GM23338 (cell line): ENCODE measurements at regions not wholly inside any gene's neighbourhood (a gene's known extent, or its start where the extent isn't known, plus 50 kb on each side); places are given as distances from the start of the nearest gene placed in this dataset.

Experiments
- ATAC-seq: fragments of 200-7000 bp; cut with Tn5 transposase; 3 replicates; pipeline ENCODE4 v1.9.1; 2020
- DNase-seq: peaks from one replicate; pipeline ENCODE4 v3.0.0-alpha.2; 2015; ENCODE audit warnings: low spot score
- H2AFZ ChIP-seq: fragments of 200-600 bp; sonication (generic); 2 replicates; pipeline ENCODE4 v1.8.0; 2016; ENCODE audit warnings: antibody characterized with exemption, mild to moderate bottlenecking, moderate library complexity
- H3F3A ChIP-seq: fragments of 200-600 bp; sonication (generic); replicated peaks from 2 replicates; pipeline ENCODE4 v1.8.0; 2017; ENCODE audit warnings: antibody characterized with exemption, mixed run types, low read depth
- H3K27ac ChIP-seq: fragments of 200-600 bp; sonication (generic); 2 replicates; pipeline ENCODE4 v1.6.1; 2016; ENCODE audit warnings: low read depth
- H3K27me3 ChIP-seq: fragments of 200-600 bp; sonication (generic); 2 replicates; pipeline ENCODE4 v1.8.0; 2016; ENCODE audit warnings: mild to moderate bottlenecking, mixed run types, moderate library complexity; ENCODE audit not compliant: insufficient read depth
- H3K36me3 ChIP-seq: fragments of 200-600 bp; sonication (generic); 2 replicates; pipeline ENCODE4 v1.8.0; 2016; ENCODE audit warnings: mild to moderate bottlenecking; ENCODE audit not compliant: insufficient read depth
- H3K4me1 ChIP-seq: fragments of 200-600 bp; sonication (generic); 2 replicates; pipeline ENCODE4 v1.8.0; 2016; ENCODE audit warnings: mild to moderate bottlenecking, moderate library complexity; ENCODE audit not compliant: insufficient read depth
- H3K4me2 ChIP-seq: fragments of 200-600 bp; sonication (generic); 2 replicates; pipeline ENCODE4 v1.7.1; 2017; ENCODE audit warnings: mixed run types
- H3K4me3 ChIP-seq: fragments of 200-600 bp; sonication (generic); 2 replicates; pipeline ENCODE4 v1.6.1; 2016; ENCODE audit warnings: mixed run types
- H3K79me2 ChIP-seq: fragments of 200-600 bp; sonication (generic); replicated peaks from 2 replicates; pipeline ENCODE4 v1.8.0; 2017; ENCODE audit warnings: mild to moderate bottlenecking; ENCODE audit not compliant: insufficient read depth
- H3K9me2 ChIP-seq: fragments of 200-600 bp; sonication (generic); 2 replicates; pipeline ENCODE4 v1.8.0; 2017; ENCODE audit not compliant: insufficient read depth
- H4K20me1 ChIP-seq: fragments of 200-600 bp; sonication (generic); replicated peaks from 2 replicates; pipeline ENCODE4 v1.8.0; 2017; ENCODE audit warnings: mild to moderate bottlenecking; ENCODE audit not compliant: insufficient read depth
- H3K27ac Mint-ChIP-seq: 2 replicates; pipeline ENCODE4 v1.8.0; 2020; ENCODE audit warnings: inconsistent platforms, mild to moderate bottlenecking, moderate library complexity, mixed read lengths
- H3K27me3 Mint-ChIP-seq: 3 replicates; pipeline ENCODE4 v1.8.0; 2022; ENCODE audit warnings: low read depth, mild to moderate bottlenecking, moderate library complexity, mixed read lengths, inconsistent platforms; ENCODE audit not compliant: insufficient read depth, poor library complexity
- H3K36me3 Mint-ChIP-seq: 3 replicates; pipeline ENCODE4 v1.8.0; 2021; ENCODE audit warnings: low read depth, mild to moderate bottlenecking, inconsistent platforms, moderate library complexity, mixed read lengths
- H3K4me1 Mint-ChIP-seq: 3 replicates; pipeline ENCODE4 v1.8.0; 2020; ENCODE audit warnings: mild to moderate bottlenecking, inconsistent platforms, mixed read lengths
- H3K4me3 Mint-ChIP-seq: 3 replicates; pipeline ENCODE4 v1.8.0; 2021; ENCODE audit warnings: moderate library complexity, mild to moderate bottlenecking, inconsistent platforms, mixed read lengths
- H3K9me3 Mint-ChIP-seq: 3 replicates; pipeline ENCODE4 v1.8.0; 2020; ENCODE audit warnings: moderate library complexity, mild to moderate bottlenecking, inconsistent platforms, mixed read lengths
- CREB1 ChIP-seq: fragments of 250-450 bp; sonication (Bioruptor Pico); IDR thresholded peaks from 2 replicates; pipeline ENCODE4 v1.5.0; 2020; ENCODE audit warnings: low read depth, mild to moderate bottlenecking, moderate library complexity
- ETS1 ChIP-seq: IDR thresholded peaks from 2 replicates; pipeline ENCODE4 v1.6.1; 2016; ENCODE audit warnings: antibody characterized with exemption
- EZH2 ChIP-seq: fragments of 200-600 bp; sonication (generic); IDR thresholded peaks from one replicate; pipeline ENCODE4 v1.8.0; 2017; ENCODE audit warnings: antibody characterized with exemption, mild to moderate bottlenecking, low read depth; ENCODE audit not compliant: unreplicated experiment
- EZH2phosphoT487 ChIP-seq: fragments of 200-600 bp; sonication (generic); IDR thresholded peaks from one replicate; pipeline ENCODE4 v1.8.1; 2018; ENCODE audit warnings: antibody characterized with exemption; ENCODE audit not compliant: unreplicated experiment
- JUNB ChIP-seq: IDR thresholded peaks from one replicate; pipeline ENCODE4 v1.6.1; 2016; ENCODE audit warnings: antibody characterized with exemption; ENCODE audit not compliant: unreplicated experiment
- NANOG ChIP-seq: IDR thresholded peaks from 2 replicates; pipeline ENCODE4 v1.6.1; 2016; ENCODE audit warnings: antibody characterized with exemption, borderline replicate concordance
- STAT1 ChIP-seq: IDR thresholded peaks from one replicate; pipeline ENCODE4 v1.6.1; 2016; ENCODE audit warnings: antibody characterized with exemption; ENCODE audit not compliant: unreplicated experiment
- ZNF114 ChIP-seq: fragments of 250-450 bp; sonication (Bioruptor Pico); IDR thresholded peaks from 2 replicates; pipeline ENCODE4 v1.5.0; 2020; ENCODE audit warnings: mild to moderate bottlenecking, moderate library complexity
- ZNF331 ChIP-seq: fragments of 250-450 bp; sonication (Bioruptor Pico); IDR thresholded peaks from 2 replicates; pipeline ENCODE4 v1.5.0; 2020; ENCODE audit warnings: low read depth, mild to moderate bottlenecking, moderate library complexity
- ZNF462 ChIP-seq: fragments of 250-450 bp; sonication (Bioruptor Pico); IDR thresholded peaks from 2 replicates; pipeline ENCODE4 v1.5.0; 2020; ENCODE audit warnings: mild to moderate bottlenecking, moderate library complexity

- Mint-ChIP-seq H3K4me1 (peaks cover 15% of the 10 kb centered on the region; the same call in 2 of the 3 replicates), H3K9me3 (no peaks in the 10 kb centered on the region), H3K27ac (no peak overlapping the region), H3K27me3 (peaks cover 8% of the 10 kb centered on the region), H3K36me3 (no peaks in the 10 kb centered on the region), H3K4me3 (no peak overlapping the region)
- H3K79me2 ChIP-seq, result no peaks in the 10 kb centered on the region
- H3K27me3 ChIP-seq, result no peaks in the 10 kb centered on the region
- no peaks in the 10 kb centered on the region for H3F3A ChIP-seq
- ATAC-seq, result no peak
- TF ChIP-seq ZNF114 (CRISPR knock-in tag), result no peak
- TF ChIP-seq ETS1, result no peak
- no peak for TF ChIP-seq JUNB
- no peak for TF ChIP-seq NANOG
- no peaks in the 10 kb centered on the region for H3K9me2 ChIP-seq
- no peak overlapping the region for H2AFZ ChIP-seq
- no peak overlapping the region for H3K4me3 ChIP-seq
- H4K20me1 ChIP-seq, result no peaks in the 10 kb centered on the region
- no peak overlapping the region for H3K27ac ChIP-seq
- H3K36me3 ChIP-seq, result no peaks in the 10 kb centered on the region
- no peaks in the 10 kb centered on the region for H3K4me1 ChIP-seq
- DNase-seq, result no peak
- H3K4me2 ChIP-seq, result no peak overlapping the region
Observed at GRCh38 chr15:38692789-38693062, 128.1 kb upstream of the RASGRP1 start.

GRCh38 chr15:38695249-38696108 is 130.9 kb upstream of the RASGRP1 start:
- no peaks in the 10 kb centered on the region for H3K27me3 ChIP-seq

More at GRCh38 chr15:38695249-38696108, 130.9 kb upstream of the RASGRP1 start:
- Histone ChIP-seq H4K20me1 (no peaks in the 10 kb centered on the region), H3K36me3 (no peaks in the 10 kb centered on the region), H3F3A (no peaks in the 10 kb centered on the region), H3K9me2 (no peaks in the 10 kb centered on the region), H3K4me3 (no peak overlapping the region), H2AFZ (no peak overlapping the region), H3K79me2 (no peaks in the 10 kb centered on the region), H3K4me1 (no peaks in the 10 kb centered on the region), H3K27ac (no peak overlapping the region), H3K4me2 (no peak overlapping the region)
- H3K4me3 Mint-ChIP-seq, result no peak overlapping the region
- H3K4me1 Mint-ChIP-seq, result no peaks in the 10 kb centered on the region
- no peaks in the 10 kb centered on the region for H3K36me3 Mint-ChIP-seq
- TF ChIP-seq NANOG (no peak), EZH2phosphoT487 (no peak), EZH2 (no peak), ZNF462 (no peak), CREB1 (no peak), ZNF331 (CRISPR knock-in tag) (no peak), STAT1 (no peak), ZNF114 (CRISPR knock-in tag) (no peak)
- no peaks in the 10 kb centered on the region for H3K9me3 Mint-ChIP-seq
- no peak overlapping the region for H3K27ac Mint-ChIP-seq
- peaks cover 12% of the 10 kb centered on the region for H3K27me3 Mint-ChIP-seq
- DNase-seq (no peak), ATAC-seq (no peak)
